K562 (cell line): ENCODE measurements at regions not wholly inside any gene's neighbourhood (a gene's known extent, or its start where the extent isn't known, plus 50 kb on each side); places are given as distances from the start of the nearest gene placed in this dataset.

Source experiments
- ATAC-seq: fragments of 200-7000 bp; cut with Tn5 transposase; 3 replicates; pipeline ENCODE4 v1.9.1; 2020; ENCODE audit warnings: moderate library complexity
- BruUV-seq: library from RNA; stranded (reverse); fragments of 400-500 nt; replicated peaks from 2 replicates; lab custom pipeline; 2021; lab: Mats Ljungman, UMichigan
- CTCF ChIA-PET: fragments of 300-600 bp; formaldehyde crosslinking; extraction: SDS; loops from one replicate; lab custom pipeline; 2021; ENCODE audit warnings: low intra/inter-chr PET ratio; lab: Yijun Ruan, JAX
- POLR2A ChIA-PET: fragments of 300-600, 350-650 bp; sonication (Branson Sonifier 250); formaldehyde crosslinking; extraction: SDS; loops from one replicate; lab custom pipeline; 2021; ENCODE audit warnings: antibody characterized with exemption, inconsistent platforms; lab: Yijun Ruan, JAX
- DNase-seq, 4 experiments: peaks; one replicate each; pipeline versions ENCODE4 v3.0.0 to v3.0.0-alpha.2; 2011 to 2018; ENCODE audit warnings: low spot score in 3 of 4, mixed read lengths in 3 of 4; ENCODE audit errors: extremely low read depth in 1 of 4
- FAIRE-seq: peaks from 2 replicates; lab custom pipeline; 2011; peaks lifted over from hg19 to GRCh38; lab: Jason Lieb, UNC
- H2AFZ ChIP-seq: 2 replicates; pipeline ENCODE4 v1.6.0; 2011; ENCODE audit warnings: low read depth, low read length, control low read depth, inconsistent platforms
- H3K27ac ChIP-seq: fragments of 200-600 bp; 3 replicates; pipeline ENCODE4 v1.8.0; 2011; ENCODE audit warnings: low read depth, mild to moderate bottlenecking, control low read depth, inconsistent platforms, low read length, moderate library complexity, mixed read lengths; ENCODE audit errors: extremely low read depth
- H3K27me3 ChIP-seq, 2 experiments: fragments of 300-600 bp in 1 of 2; 2 replicates in 1 of 2; 3 replicates in 1 of 2; pipeline versions ENCODE4 v1.6.0 to v1.8.0; 2011; ENCODE audit warnings: inconsistent platforms in 2 of 2, low read length in 2 of 2, mild to moderate bottlenecking in 1 of 2, mixed read lengths in 1 of 2, moderate library complexity in 1 of 2; ENCODE audit not compliant: control insufficient read depth in 2 of 2, insufficient read depth in 2 of 2
- H3K36me3 ChIP-seq: fragments of 300-600 bp; 3 replicates; pipeline ENCODE4 v1.8.0; 2011; ENCODE audit warnings: mild to moderate bottlenecking, low read length, inconsistent platforms; ENCODE audit not compliant: control insufficient read depth, insufficient read depth
- H3K4me1 ChIP-seq, 2 experiments: fragments of 200-600 bp in 1 of 2; replicated peaks in 1 of 2; 2 replicates in 1 of 2; 3 replicates in 1 of 2; pipeline versions ENCODE4 v1.5.1 to v1.8.0; 2011; ENCODE audit warnings: inconsistent platforms in 2 of 2, low read length in 2 of 2, mild to moderate bottlenecking in 1 of 2, mixed read lengths in 1 of 2, moderate library complexity in 1 of 2; ENCODE audit not compliant: control insufficient read depth in 2 of 2, insufficient read depth in 2 of 2
- H3K4me2 ChIP-seq: 2 replicates; pipeline ENCODE4 v1.6.1; 2011; ENCODE audit warnings: low read length, control low read depth, inconsistent platforms, mixed read lengths; ENCODE audit not compliant: insufficient read depth
- H3K4me3 ChIP-seq: fragments of 200-600 bp; sonication (generic), shearing (Covaris generic); 2 replicates; pipeline ENCODE4 v1.5.1; 2016; ENCODE audit warnings: control low read depth, inconsistent platforms
- H3K79me2 ChIP-seq: fragments of 200-600 bp; 3 replicates; pipeline ENCODE4 v1.8.0; 2011; ENCODE audit warnings: low read length, inconsistent platforms; ENCODE audit not compliant: control insufficient read depth, insufficient read depth
- H3K9ac ChIP-seq, 2 experiments: 2 replicates each; pipeline versions ENCODE4 v1.6.0 to v1.6.1; 2011; ENCODE audit warnings: low read depth in 2 of 2, low read length in 2 of 2, control low read depth in 1 of 2, inconsistent platforms in 1 of 2, mild to moderate bottlenecking in 1 of 2, mixed read lengths in 1 of 2; ENCODE audit not compliant: insufficient read depth in 1 of 2
- H3K9me1 ChIP-seq: one replicate; pipeline ENCODE4 v1.6.0; 2011; ENCODE audit warnings: inconsistent platforms, mild to moderate bottlenecking, low read length, moderate library complexity; ENCODE audit not compliant: control insufficient read depth, insufficient read depth
- H3K9me3 ChIP-seq: replicated peaks from 2 replicates; pipeline ENCODE4 v1.5.1; 2011; ENCODE audit warnings: low read depth, low read length, inconsistent platforms; ENCODE audit not compliant: control insufficient read depth, insufficient read depth
- H4K20me1 ChIP-seq: replicated peaks from 2 replicates; pipeline ENCODE4 v1.6.1; 2011; ENCODE audit warnings: low read length, inconsistent platforms, mixed read lengths; ENCODE audit not compliant: control insufficient read depth, insufficient read depth
- FOXA3 ChIP-seq, 2 experiments: fragments of 450-650 bp in 1 of 2; sonication (generic) in 1 of 2; formaldehyde crosslinking; IDR thresholded peaks in 1 of 2; conservative IDR thresholded peaks in 1 of 2; 2 replicates each; pipeline versions ENCODE4 v1.4.0 to v1.8.0; 2020 to 2022; ENCODE audit warnings: mild to moderate bottlenecking in 2 of 2, missing genetic modification reagents in 1 of 2
- ILK ChIP-seq: fragments of 450-650 bp; IDR thresholded peaks from 2 replicates; pipeline ENCODE4 v1.6.1; 2016; ENCODE audit warnings: missing genetic modification characterization, low read depth, mild to moderate bottlenecking, missing compliant biosample characterization, moderate library complexity, borderline replicate concordance
- NONO ChIP-seq, 2 experiments: fragments of 200-400 bp in 1 of 2; fragments of 450-650 bp in 1 of 2; formaldehyde crosslinking in 1 of 2; IDR thresholded peaks; 2 replicates each; pipeline ENCODE4 v1.6.1; 2017; ENCODE audit warnings: low read depth in 2 of 2, mild to moderate bottlenecking in 2 of 2, moderate library complexity in 2 of 2, low read length in 1 of 2
- PHF8 ChIP-seq: fragments of 200-600 bp; sonication (generic); IDR thresholded peaks from 2 replicates; pipeline ENCODE4 v1.6.1; 2012; ENCODE audit warnings: mixed run types, mild to moderate bottlenecking, inconsistent platforms, low read length, moderate library complexity, borderline replicate concordance
- THAP12 ChIP-seq: fragments of 250-450 bp; sonication (Bioruptor Pico); IDR thresholded peaks from 2 replicates; pipeline ENCODE4 v1.9.0; 2021; ENCODE audit warnings: mild to moderate bottlenecking, inconsistent platforms
- UBTF ChIP-seq, 2 experiments: IDR thresholded peaks; 2 replicates each; pipeline ENCODE4 v1.6.1; 2012; ENCODE audit warnings: improper control_type of control experiment in 2 of 2, low read depth in 2 of 2, low read length in 2 of 2, borderline replicate concordance in 1 of 2
- XRCC5 ChIP-seq: fragments of 200-400 bp; formaldehyde crosslinking; IDR thresholded peaks from 2 replicates; pipeline ENCODE4 v1.6.1; 2017; ENCODE audit warnings: low read depth, mild to moderate bottlenecking, low read length
- ZNF280B ChIP-seq: fragments of 250-450 bp; sonication (Bioruptor Pico); IDR thresholded peaks from 2 replicates; pipeline ENCODE4 v1.5.1; 2021; ENCODE audit warnings: mild to moderate bottlenecking
- ZNF384 ChIP-seq: IDR thresholded peaks from 2 replicates; pipeline ENCODE4 v1.6.1; 2012; ENCODE audit warnings: low read depth, low read length, improper control_type of control experiment
- ZNF76 ChIP-seq: fragments of 250-450 bp; sonication (Bioruptor Pico); IDR thresholded peaks from 2 replicates; pipeline ENCODE4 v1.4.0; 2020; ENCODE audit warnings: mild to moderate bottlenecking, moderate library complexity, borderline replicate concordance
- ZNF764 ChIP-seq: fragments of 250-450 bp; sonication (Bioruptor Pico); IDR thresholded peaks from 2 replicates; pipeline ENCODE4 v1.4.0; 2020; ENCODE audit warnings: low read depth, mild to moderate bottlenecking, moderate library complexity
- ZNF785 ChIP-seq: fragments of 250-450 bp; sonication (Bioruptor Pico); IDR thresholded peaks from 2 replicates; pipeline ENCODE4 v1.4.0; 2020; ENCODE audit warnings: mild to moderate bottlenecking
- WGBS: fragments of 100-300 bp; shearing (Covaris generic); methylation state at CpG from one replicate; pipeline ENCODE4 v1.1.6; 2016; ENCODE audit warnings: low coverage, mixed read lengths; ENCODE audit not compliant: insufficient coverage; ENCODE audit errors: missing lambda C conversion rate; 5-methylcytosine and 5-hydroxymethylcytosine counted together
- in situ Hi-C: fragments of 300-500 bp; cut with MboI; formaldehyde crosslinking; loops from 4 replicates; pipeline ENCODE4 v1.15.0; 2018; ENCODE audit warnings: inconsistent platforms, mixed read lengths
- intact Hi-C: fragments of 100-400 bp; cut with micrococcal nuclease; formaldehyde crosslinking; loops from 2 replicates; pipeline ENCODE4 v1.14.2; 2022

GRCh38 chr9:75699625-75700251, 190.7 kb upstream of the PCSK5 start:
- CTCF ChIA-PET, result no interaction called here

More at GRCh38 chr9:75699625-75700251, 190.7 kb upstream of the PCSK5 start:
- 0% methylated on average over 1 of the region's 1 CpG for WGBS
- H3K9ac ChIP-seq, result no peak overlapping the region
- no peaks in the 10 kb centered on the region for H4K20me1 ChIP-seq
- BruUV-seq, result no TSS peak
- TF ChIP-seq NONO (IDR thresholded peaks at IDR 0.05; ENCODE audit: low read depth in 2 of 2, low read length in 1 of 2) (no peak), ZNF785 (CRISPR knock-in tag) (no peak), UBTF (IDR thresholded peaks at IDR 0.05; ENCODE audit: borderline replicate concordance in 1 of 2, low read depth in 2 of 2, low read length in 2 of 2) (no peak), XRCC5 (no peak), ZNF280B (CRISPR knock-in tag) (no peak), FOXA3 (CRISPR knock-in tag; conservative IDR thresholded peaks at IDR 0.05 in 1 of 2, IDR thresholded peaks at IDR 0.05 in 1 of 2) (no peak), PHF8 (no peak), ILK (tag) (no peak), ZNF76 (CRISPR knock-in tag) (no peak), ZNF764 (CRISPR knock-in tag) (no peak), THAP12 (CRISPR knock-in tag) (no peak), ZNF384 (no peak)
- DNase-seq, result no peak
- in situ Hi-C loops, result no loop called here
- H3K27ac ChIP-seq, result no peak overlapping the region
- no peaks in the 10 kb centered on the region for H3K79me2 ChIP-seq
- no peak overlapping the region for H2AFZ ChIP-seq
- H3K4me2 ChIP-seq, result no peak overlapping the region
- no peak for ATAC-seq
- H3K27me3 ChIP-seq, result no peaks in the 10 kb centered on the region
- FAIRE-seq, result no peak
- intact Hi-C loops, result no loop called here
- H3K9me1 ChIP-seq, result no peaks in the 10 kb centered on the region
- POLR2A ChIA-PET, result no interaction called here
- no peaks in the 10 kb centered on the region for H3K4me1 ChIP-seq
- no peaks in the 10 kb centered on the region for H3K36me3 ChIP-seq
- no peak overlapping the region for H3K4me3 ChIP-seq
- no peaks in the 10 kb centered on the region for H3K9me3 ChIP-seq
